Liver (tissue), 8 donors: ENCODE measurements at regions not wholly inside any gene's neighbourhood (a gene's known extent, or its start where the extent isn't known, plus 50 kb on each side); places are given as distances from the start of the nearest gene placed in this dataset.

ENCODE experiments used
- DNase-seq: peaks from one replicate; pipeline ENCODE4 v3.0.0-alpha.2; 2017; ENCODE audit warnings: low spot score
- H3K27ac ChIP-seq, 2 donors: one replicate each; pipeline ENCODE4 v1.7.0; 2013; ENCODE audit warnings: inconsistent platforms in 2 of 2, low read length in 2 of 2, control low read depth in 1 of 2, low read depth in 1 of 2, mild to moderate bottlenecking in 1 of 2
- H3K27me3 ChIP-seq, 4 donors: one replicate each; pipeline versions ENCODE4 v1.6.1 to v1.7.0; 2013; ENCODE audit warnings: low read length in 3 of 4, inconsistent platforms in 1 of 4, mild to moderate bottlenecking in 1 of 4, moderate library complexity in 1 of 4; ENCODE audit not compliant: control insufficient read depth in 4 of 4, insufficient read depth in 4 of 4
- H3K36me3 ChIP-seq, 4 donors: one replicate each; pipeline versions ENCODE4 v1.6.1 to v1.7.0; 2013; ENCODE audit warnings: low read length in 3 of 4, mild to moderate bottlenecking in 3 of 4, low read depth in 1 of 4, moderate library complexity in 1 of 4; ENCODE audit not compliant: control insufficient read depth in 4 of 4, insufficient read depth in 3 of 4
- H3K4me1 ChIP-seq, 4 donors: one replicate each; pipeline versions ENCODE4 v1.6.1 to v1.7.0; 2013; ENCODE audit warnings: low read length in 3 of 4, mild to moderate bottlenecking in 3 of 4, moderate library complexity in 1 of 4; ENCODE audit not compliant: control insufficient read depth in 4 of 4, insufficient read depth in 4 of 4
- H3K4me3 ChIP-seq, 3 donors: one replicate each; pipeline versions ENCODE4 v1.6.1 to v1.7.0; 2013; ENCODE audit warnings: low read length in 3 of 3, control low read depth in 1 of 3, low read depth in 1 of 3, mild to moderate bottlenecking in 1 of 3
- H3K9ac ChIP-seq, 2 donors: one replicate each; pipeline ENCODE4 v1.7.0; 2013; ENCODE audit warnings: low read length in 2 of 2, mild to moderate bottlenecking in 2 of 2, moderate library complexity in 2 of 2, control low read depth in 1 of 2, low read depth in 1 of 2
- H3K9me3 ChIP-seq, 4 donors: one replicate each; pipeline versions ENCODE4 v1.6.1 to v1.7.0; 2013; ENCODE audit warnings: low read length in 3 of 4; ENCODE audit not compliant: control insufficient read depth in 4 of 4
- EGR1 ChIP-seq, 2 donors: IDR thresholded peaks; 2 replicates each; pipeline ENCODE4 v1.6.1; 2016 to 2018; ENCODE audit warnings: antibody characterized with exemption in 2 of 2, low read depth in 2 of 2
- FOXA1 ChIP-seq: IDR thresholded peaks from 2 replicates; pipeline ENCODE4 v1.6.1; 2016; ENCODE audit warnings: antibody characterized with exemption
- FOXA2 ChIP-seq: IDR thresholded peaks from 2 replicates; pipeline ENCODE4 v1.6.1; 2016; ENCODE audit warnings: antibody characterized with exemption
- GABPA ChIP-seq, 2 donors: IDR thresholded peaks in 1 of 2; conservative IDR thresholded peaks in 1 of 2; 2 replicates each; pipeline ENCODE4 v1.6.1; 2016; ENCODE audit warnings: antibody characterized with exemption in 2 of 2, mild to moderate bottlenecking in 1 of 2, moderate library complexity in 1 of 2
- HNF4A ChIP-seq, 2 donors: conservative IDR thresholded peaks; 2 replicates each; pipeline ENCODE4 v1.6.1; 2016; ENCODE audit warnings: antibody characterized with exemption in 2 of 2, mild to moderate bottlenecking in 2 of 2
- HNF4G ChIP-seq: IDR thresholded peaks from 2 replicates; pipeline ENCODE4 v1.6.1; 2016; ENCODE audit warnings: antibody characterized with exemption
- JUND ChIP-seq, 2 donors: IDR thresholded peaks; 2 replicates each; pipeline ENCODE4 v1.6.1; 2016; ENCODE audit warnings: antibody characterized with exemption in 2 of 2
- NR2F2 ChIP-seq: IDR thresholded peaks from 2 replicates; pipeline ENCODE4 v1.6.1; 2016; ENCODE audit warnings: antibody characterized with exemption
- RAD21 ChIP-seq, 2 donors: IDR thresholded peaks; 2 replicates each; pipeline ENCODE4 v1.6.1; 2016; ENCODE audit warnings: antibody characterized with exemption in 2 of 2, mild to moderate bottlenecking in 2 of 2
- RXRA ChIP-seq, 2 donors: IDR thresholded peaks; 2 replicates each; pipeline ENCODE4 v1.6.1; 2017 to 2018; ENCODE audit warnings: antibody characterized with exemption in 2 of 2, mild to moderate bottlenecking in 1 of 2
- SP1 ChIP-seq: IDR thresholded peaks from 2 replicates; pipeline ENCODE4 v1.6.1; 2018; ENCODE audit warnings: antibody characterized with exemption, mild to moderate bottlenecking
- TAF1 ChIP-seq: conservative IDR thresholded peaks from 2 replicates; pipeline ENCODE4 v1.6.1; 2016; ENCODE audit warnings: antibody characterized with exemption, mild to moderate bottlenecking
- YY1 ChIP-seq: IDR thresholded peaks from 2 replicates; pipeline ENCODE4 v1.6.1; 2016; ENCODE audit warnings: antibody characterized with exemption, mild to moderate bottlenecking
- WGBS: extraction: QIAGEN DNeasy Blood & Tissue Kit; methylation state at CpG from one replicate; pipeline ENCODE4 v1.1.7; 2013; 5-methylcytosine and 5-hydroxymethylcytosine counted together
- TF ChIP-seq, protein P1 (sequence below): fragments of 150-350 bp; IDR thresholded peaks from 2 replicates; pipeline ENCODE4 v1.5.1; 2017; ENCODE audit warnings: improper control_type of control experiment, low read depth, low read length; ENCODE audit not compliant: missing input control
- TF ChIP-seq, protein P2 (sequence below): IDR thresholded peaks from 2 replicates; pipeline ENCODE4 v1.6.1; 2016; ENCODE audit warnings: antibody characterized with exemption
- TF ChIP-seq, protein P3 (sequence below): IDR thresholded peaks from 2 replicates; pipeline ENCODE4 v1.6.1; 2016; ENCODE audit warnings: antibody characterized with exemption
- TF ChIP-seq, protein P4 (sequence below): IDR thresholded peaks from 2 replicates; pipeline ENCODE4 v1.6.1; 2016; ENCODE audit warnings: antibody characterized with exemption, mild to moderate bottlenecking
- TF ChIP-seq, protein P5 (sequence below): IDR thresholded peaks from 2 replicates; pipeline ENCODE4 v1.6.1; 2016; ENCODE audit warnings: antibody characterized with exemption
- donor health status: healthy.
- donor health status: healthy.
- donor health status: healthy.
- donor health status: healthy.
- donor health status: healthy.

DNA sequence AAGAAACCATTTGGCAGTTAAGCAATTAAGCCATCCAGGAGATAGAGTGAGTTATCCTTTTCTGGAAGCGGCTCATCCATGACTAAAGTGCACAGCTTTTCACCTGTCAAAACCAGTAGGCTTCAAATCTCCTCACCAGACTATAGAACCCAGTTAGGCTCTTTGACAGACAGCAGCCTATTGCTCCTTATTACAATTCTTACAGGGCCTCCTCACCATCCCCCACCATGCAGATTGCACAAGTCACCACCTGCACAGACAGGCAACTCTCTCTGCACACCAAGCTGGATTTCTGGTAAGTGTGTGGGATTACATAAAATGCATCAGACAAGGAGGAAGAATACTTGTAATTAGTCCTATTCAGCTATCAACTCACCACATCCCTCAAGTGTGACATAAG, 301.6 kb downstream of the SNX13 start:
- Histone ChIP-seq H3K9ac (no peak overlapping the region), H3K4me3 (no peak overlapping the region), H3K4me1 (peaks cover 0 to 13% (median 2%) of the 10 kb centered on the region in 4 donors), H3K27ac (no peak overlapping the region), H3K36me3 (no peaks in the 10 kb centered on the region), H3K27me3 (no peaks in the 10 kb centered on the region), H3K9me3 (peaks cover 0 to 2% (median 0%) of the 10 kb centered on the region in 4 donors)
- 100% methylated on average over 1 of the region's 1 CpG for WGBS
- TF ChIP-seq, protein P1, sequence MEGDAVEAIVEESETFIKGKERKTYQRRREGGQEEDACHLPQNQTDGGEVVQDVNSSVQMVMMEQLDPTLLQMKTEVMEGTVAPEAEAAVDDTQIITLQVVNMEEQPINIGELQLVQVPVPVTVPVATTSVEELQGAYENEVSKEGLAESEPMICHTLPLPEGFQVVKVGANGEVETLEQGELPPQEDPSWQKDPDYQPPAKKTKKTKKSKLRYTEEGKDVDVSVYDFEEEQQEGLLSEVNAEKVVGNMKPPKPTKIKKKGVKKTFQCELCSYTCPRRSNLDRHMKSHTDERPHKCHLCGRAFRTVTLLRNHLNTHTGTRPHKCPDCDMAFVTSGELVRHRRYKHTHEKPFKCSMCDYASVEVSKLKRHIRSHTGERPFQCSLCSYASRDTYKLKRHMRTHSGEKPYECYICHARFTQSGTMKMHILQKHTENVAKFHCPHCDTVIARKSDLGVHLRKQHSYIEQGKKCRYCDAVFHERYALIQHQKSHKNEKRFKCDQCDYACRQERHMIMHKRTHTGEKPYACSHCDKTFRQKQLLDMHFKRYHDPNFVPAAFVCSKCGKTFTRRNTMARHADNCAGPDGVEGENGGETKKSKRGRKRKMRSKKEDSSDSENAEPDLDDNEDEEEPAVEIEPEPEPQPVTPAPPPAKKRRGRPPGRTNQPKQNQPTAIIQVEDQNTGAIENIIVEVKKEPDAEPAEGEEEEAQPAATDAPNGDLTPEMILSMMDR, result no peak
- TF ChIP-seq, protein P2, sequence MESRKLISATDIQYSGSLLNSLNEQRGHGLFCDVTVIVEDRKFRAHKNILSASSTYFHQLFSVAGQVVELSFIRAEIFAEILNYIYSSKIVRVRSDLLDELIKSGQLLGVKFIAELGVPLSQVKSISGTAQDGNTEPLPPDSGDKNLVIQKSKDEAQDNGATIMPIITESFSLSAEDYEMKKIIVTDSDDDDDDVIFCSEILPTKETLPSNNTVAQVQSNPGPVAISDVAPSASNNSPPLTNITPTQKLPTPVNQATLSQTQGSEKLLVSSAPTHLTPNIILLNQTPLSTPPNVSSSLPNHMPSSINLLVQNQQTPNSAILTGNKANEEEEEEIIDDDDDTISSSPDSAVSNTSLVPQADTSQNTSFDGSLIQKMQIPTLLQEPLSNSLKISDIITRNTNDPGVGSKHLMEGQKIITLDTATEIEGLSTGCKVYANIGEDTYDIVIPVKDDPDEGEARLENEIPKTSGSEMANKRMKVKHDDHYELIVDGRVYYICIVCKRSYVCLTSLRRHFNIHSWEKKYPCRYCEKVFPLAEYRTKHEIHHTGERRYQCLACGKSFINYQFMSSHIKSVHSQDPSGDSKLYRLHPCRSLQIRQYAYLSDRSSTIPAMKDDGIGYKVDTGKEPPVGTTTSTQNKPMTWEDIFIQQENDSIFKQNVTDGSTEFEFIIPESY, result no peak
- TF ChIP-seq EGR1 (IDR thresholded peaks at IDR 0.05; ENCODE audit: low read depth in 2 of 2), result no peak
- TF ChIP-seq YY1, result no peak
- TF ChIP-seq FOXA1, result no peak
- TF ChIP-seq, protein P3, sequence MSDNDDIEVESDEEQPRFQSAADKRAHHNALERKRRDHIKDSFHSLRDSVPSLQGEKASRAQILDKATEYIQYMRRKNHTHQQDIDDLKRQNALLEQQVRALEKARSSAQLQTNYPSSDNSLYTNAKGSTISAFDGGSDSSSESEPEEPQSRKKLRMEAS, result no peak
- TF ChIP-seq HNF4G, result no peak
- no peak for TF ChIP-seq TAF1
- TF ChIP-seq GABPA (IDR thresholded peaks at IDR 0.05 in 1 of 2, conservative IDR thresholded peaks at IDR 0.05 in 1 of 2), result no peak
- TF ChIP-seq JUND (IDR thresholded peaks at IDR 0.05), result no peak
- TF ChIP-seq RXRA (IDR thresholded peaks at IDR 0.05), result no peak
- TF ChIP-seq SP1, result no peak
- TF ChIP-seq RAD21 (IDR thresholded peaks at IDR 0.05), result no peak
- TF ChIP-seq, protein P4, sequence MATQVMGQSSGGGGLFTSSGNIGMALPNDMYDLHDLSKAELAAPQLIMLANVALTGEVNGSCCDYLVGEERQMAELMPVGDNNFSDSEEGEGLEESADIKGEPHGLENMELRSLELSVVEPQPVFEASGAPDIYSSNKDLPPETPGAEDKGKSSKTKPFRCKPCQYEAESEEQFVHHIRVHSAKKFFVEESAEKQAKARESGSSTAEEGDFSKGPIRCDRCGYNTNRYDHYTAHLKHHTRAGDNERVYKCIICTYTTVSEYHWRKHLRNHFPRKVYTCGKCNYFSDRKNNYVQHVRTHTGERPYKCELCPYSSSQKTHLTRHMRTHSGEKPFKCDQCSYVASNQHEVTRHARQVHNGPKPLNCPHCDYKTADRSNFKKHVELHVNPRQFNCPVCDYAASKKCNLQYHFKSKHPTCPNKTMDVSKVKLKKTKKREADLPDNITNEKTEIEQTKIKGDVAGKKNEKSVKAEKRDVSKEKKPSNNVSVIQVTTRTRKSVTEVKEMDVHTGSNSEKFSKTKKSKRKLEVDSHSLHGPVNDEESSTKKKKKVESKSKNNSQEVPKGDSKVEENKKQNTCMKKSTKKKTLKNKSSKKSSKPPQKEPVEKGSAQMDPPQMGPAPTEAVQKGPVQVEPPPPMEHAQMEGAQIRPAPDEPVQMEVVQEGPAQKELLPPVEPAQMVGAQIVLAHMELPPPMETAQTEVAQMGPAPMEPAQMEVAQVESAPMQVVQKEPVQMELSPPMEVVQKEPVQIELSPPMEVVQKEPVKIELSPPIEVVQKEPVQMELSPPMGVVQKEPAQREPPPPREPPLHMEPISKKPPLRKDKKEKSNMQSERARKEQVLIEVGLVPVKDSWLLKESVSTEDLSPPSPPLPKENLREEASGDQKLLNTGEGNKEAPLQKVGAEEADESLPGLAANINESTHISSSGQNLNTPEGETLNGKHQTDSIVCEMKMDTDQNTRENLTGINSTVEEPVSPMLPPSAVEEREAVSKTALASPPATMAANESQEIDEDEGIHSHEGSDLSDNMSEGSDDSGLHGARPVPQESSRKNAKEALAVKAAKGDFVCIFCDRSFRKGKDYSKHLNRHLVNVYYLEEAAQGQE, result no peak
- TF ChIP-seq NR2F2, result no peak
- no peak for TF ChIP-seq HNF4A (conservative IDR thresholded peaks at IDR 0.05)
- no peak for TF ChIP-seq FOXA2
- TF ChIP-seq, protein P5, sequence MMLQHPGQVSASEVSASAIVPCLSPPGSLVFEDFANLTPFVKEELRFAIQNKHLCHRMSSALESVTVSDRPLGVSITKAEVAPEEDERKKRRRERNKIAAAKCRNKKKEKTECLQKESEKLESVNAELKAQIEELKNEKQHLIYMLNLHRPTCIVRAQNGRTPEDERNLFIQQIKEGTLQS, result no peak
- no peak for DNase-seq
